Mucosa of stomach (tissue), 1 donor: ENCODE measurements at regions not wholly inside any gene's neighbourhood (a gene's known extent, or its start where the extent isn't known, plus 50 kb on each side); places are given as distances from the start of the nearest gene placed in this dataset.

Experiments
- H3K27me3 ChIP-seq: one replicate; pipeline ENCODE4 v1.7.0; 2013; ENCODE audit warnings: mild to moderate bottlenecking, low read length; ENCODE audit not compliant: control insufficient read depth, insufficient read depth
- H3K36me3 ChIP-seq: one replicate; pipeline ENCODE4 v1.7.0; 2013; ENCODE audit warnings: low read length; ENCODE audit not compliant: control insufficient read depth, insufficient read depth
- H3K4me1 ChIP-seq: one replicate; pipeline ENCODE4 v1.7.0; 2013; ENCODE audit warnings: mild to moderate bottlenecking, low read length; ENCODE audit not compliant: control insufficient read depth, insufficient read depth
- H3K4me3 ChIP-seq: one replicate; pipeline ENCODE4 v1.7.0; 2013; ENCODE audit warnings: low read length
- H3K9ac ChIP-seq: one replicate; pipeline ENCODE4 v1.7.0; 2013; ENCODE audit warnings: mild to moderate bottlenecking, low read length, moderate library complexity
- H3K9me3 ChIP-seq: one replicate; pipeline ENCODE4 v1.7.0; 2013; ENCODE audit warnings: mild to moderate bottlenecking, low read length, moderate library complexity; ENCODE audit not compliant: control insufficient read depth
- donor health status: Pancreatic carcinoma.

GRCh38 chr16:79519448-79519847 lies 81.1 kb downstream of the MAF start:
- Histone ChIP-seq H3K9me3 (no peaks in the 10 kb centered on the region), H3K27me3 (no peaks in the 10 kb centered on the region)

GRCh38 chr16:79517156-79517555 lies 83.4 kb downstream of the MAF start:
- no peak overlapping the region for H3K4me3 ChIP-seq
- no peaks in the 10 kb centered on the region for H3K27me3 ChIP-seq

More at GRCh38 chr16:79519448-79519847, 81.1 kb downstream of the MAF start:
- Histone ChIP-seq H3K4me1 (no peaks in the 10 kb centered on the region), H3K36me3 (no peaks in the 10 kb centered on the region), H3K4me3 (no peak overlapping the region), H3K9ac (no peak overlapping the region)

GRCh38 chr16:79510879-79511278 lies 89.7 kb downstream of the MAF start:
- no peak overlapping the region for H3K4me3 ChIP-seq
- H3K9ac ChIP-seq = no peak overlapping the region
- H3K9me3 ChIP-seq = no peaks in the 10 kb centered on the region
- H3K27me3 ChIP-seq = no peaks in the 10 kb centered on the region
- H3K36me3 ChIP-seq = no peaks in the 10 kb centered on the region
- no peaks in the 10 kb centered on the region for H3K4me1 ChIP-seq

More at GRCh38 chr16:79517156-79517555, 83.4 kb downstream of the MAF start:
- no peak overlapping the region for H3K9ac ChIP-seq
- no peaks in the 10 kb centered on the region for H3K9me3 ChIP-seq
- no peaks in the 10 kb centered on the region for H3K4me1 ChIP-seq
- H3K36me3 ChIP-seq = no peaks in the 10 kb centered on the region

- Histone ChIP-seq H3K9me3 (no peaks in the 10 kb centered on the region), H3K4me1 (no peaks in the 10 kb centered on the region), H3K27me3 (no peaks in the 10 kb centered on the region), H3K36me3 (no peaks in the 10 kb centered on the region), H3K9ac (no peak overlapping the region), H3K4me3 (no peak overlapping the region)
Observed at GRCh38 chr16:79509906-79510305, 90.6 kb downstream of the MAF start.

- H3K27me3 ChIP-seq = no peaks in the 10 kb centered on the region
- H3K4me1 ChIP-seq = no peaks in the 10 kb centered on the region
- no peak overlapping the region for H3K4me3 ChIP-seq
- no peaks in the 10 kb centered on the region for H3K9me3 ChIP-seq
- H3K9ac ChIP-seq = no peak overlapping the region
- no peaks in the 10 kb centered on the region for H3K36me3 ChIP-seq
Observed at GRCh38 chr16:79509211-79509631, 91.3 kb downstream of the MAF start.

GRCh38 chr16:79508294-79508693 lies 92.2 kb downstream of the MAF start:
- H3K36me3 ChIP-seq = no peaks in the 10 kb centered on the region

GRCh38 chr16:79505344-79505743 lies 95.2 kb downstream of the MAF start:
- Histone ChIP-seq H3K4me3 (no peak overlapping the region), H3K9me3 (no peaks in the 10 kb centered on the region), H3K9ac (no peak overlapping the region), H3K4me1 (no peaks in the 10 kb centered on the region), H3K27me3 (no peaks in the 10 kb centered on the region), H3K36me3 (no peaks in the 10 kb centered on the region)

More at GRCh38 chr16:79508294-79508693, 92.2 kb downstream of the MAF start:
- H3K27me3 ChIP-seq = no peaks in the 10 kb centered on the region
- H3K4me3 ChIP-seq = no peak overlapping the region
- no peaks in the 10 kb centered on the region for H3K4me1 ChIP-seq
- H3K9me3 ChIP-seq = no peaks in the 10 kb centered on the region
- H3K9ac ChIP-seq = no peak overlapping the region

- H3K9me3 ChIP-seq = no peaks in the 10 kb centered on the region
- no peaks in the 10 kb centered on the region for H3K4me1 ChIP-seq
- no peak overlapping the region for H3K4me3 ChIP-seq
- H3K27me3 ChIP-seq = no peaks in the 10 kb centered on the region
- H3K36me3 ChIP-seq = no peaks in the 10 kb centered on the region
- H3K9ac ChIP-seq = no peak overlapping the region
Observed at GRCh38 chr16:79503511-79503910, 97.0 kb downstream of the MAF start.

- Histone ChIP-seq H3K27me3 (no peaks in the 10 kb centered on the region), H3K9ac (no peak overlapping the region), H3K4me1 (no peaks in the 10 kb centered on the region), H3K9me3 (no peaks in the 10 kb centered on the region), H3K4me3 (no peak overlapping the region), H3K36me3 (no peaks in the 10 kb centered on the region)
Observed at GRCh38 chr16:79501446-79501845, 99.1 kb downstream of the MAF start.

- Histone ChIP-seq H3K9ac (no peak overlapping the region), H3K27me3 (no peaks in the 10 kb centered on the region), H3K9me3 (no peaks in the 10 kb centered on the region), H3K4me3 (no peak overlapping the region), H3K36me3 (no peaks in the 10 kb centered on the region), H3K4me1 (no peaks in the 10 kb centered on the region)
Observed at GRCh38 chr16:79500866-79501265, 99.7 kb downstream of the MAF start.

- H3K9ac ChIP-seq = no peak overlapping the region
- no peaks in the 10 kb centered on the region for H3K36me3 ChIP-seq
- no peaks in the 10 kb centered on the region for H3K4me1 ChIP-seq
- H3K9me3 ChIP-seq = no peaks in the 10 kb centered on the region
- H3K4me3 ChIP-seq = no peak overlapping the region
- H3K27me3 ChIP-seq = no peaks in the 10 kb centered on the region
Observed at GRCh38 chr16:79500286-79500685, 100.3 kb downstream of the MAF start.

- no peak overlapping the region for H3K4me3 ChIP-seq
- H3K9me3 ChIP-seq = no peaks in the 10 kb centered on the region
- no peaks in the 10 kb centered on the region for H3K4me1 ChIP-seq
- H3K27me3 ChIP-seq = no peaks in the 10 kb centered on the region
- no peaks in the 10 kb centered on the region for H3K36me3 ChIP-seq
- H3K9ac ChIP-seq = no peak overlapping the region
Observed at GRCh38 chr16:79498928-79499327, 101.6 kb downstream of the MAF start.
